Activated CD4-positive, alpha-beta memory T cell treated with anti-CD3 and anti-CD28 coated beads, Interleukin-2, amount 10 ng/mL, durations not matched to agents 7 days and 5 days (primary cell): ENCODE measurements at regions not wholly inside any gene's neighbourhood (a gene's known extent, or its start where the extent isn't known, plus 50 kb on each side); places are given as distances from the start of the nearest gene placed in this dataset.
"Not testable (repeated sequence)": the region's sequence is repeated elsewhere in the genome, so short reads cannot be mapped to it uniquely, and the experiment has no call there.

Source experiments
- CTCF ChIA-PET: fragments of 350-600 bp; sonication (Branson Sonifier 250); formaldehyde crosslinking; loops from one replicate; lab custom pipeline; 2021; ENCODE audit warnings: antibody characterized with exemption, inconsistent platforms; lab: Charles Lee
- POLR2A ChIA-PET: fragments of 350-600 bp; sonication (Branson Sonifier 250); formaldehyde crosslinking; loops from one replicate; lab custom pipeline; 2021; ENCODE audit warnings: antibody characterized with exemption; lab: Charles Lee
- DNase-seq: peaks from one replicate; pipeline ENCODE4 v3.0.0-alpha.2; 2020
- H3K27ac Mint-ChIP-seq: one replicate; pipeline ENCODE4 v1.8.0; 2021; ENCODE audit warnings: mild to moderate bottlenecking, mixed read lengths
- H3K27me3 Mint-ChIP-seq: one replicate; pipeline ENCODE4 v1.8.0; 2021; ENCODE audit warnings: mixed read lengths
- H3K36me3 Mint-ChIP-seq: one replicate; pipeline ENCODE4 v1.8.0; 2021; ENCODE audit warnings: low read depth, mixed read lengths
- H3K4me1 Mint-ChIP-seq: one replicate; pipeline ENCODE4 v1.8.0; 2021; ENCODE audit warnings: mixed read lengths
- H3K4me3 Mint-ChIP-seq: one replicate; pipeline ENCODE4 v1.8.0; 2021; ENCODE audit warnings: mild to moderate bottlenecking, mixed read lengths
- H3K9me3 Mint-ChIP-seq: one replicate; pipeline ENCODE4 v1.8.0; 2021; ENCODE audit warnings: mixed read lengths

DNA sequence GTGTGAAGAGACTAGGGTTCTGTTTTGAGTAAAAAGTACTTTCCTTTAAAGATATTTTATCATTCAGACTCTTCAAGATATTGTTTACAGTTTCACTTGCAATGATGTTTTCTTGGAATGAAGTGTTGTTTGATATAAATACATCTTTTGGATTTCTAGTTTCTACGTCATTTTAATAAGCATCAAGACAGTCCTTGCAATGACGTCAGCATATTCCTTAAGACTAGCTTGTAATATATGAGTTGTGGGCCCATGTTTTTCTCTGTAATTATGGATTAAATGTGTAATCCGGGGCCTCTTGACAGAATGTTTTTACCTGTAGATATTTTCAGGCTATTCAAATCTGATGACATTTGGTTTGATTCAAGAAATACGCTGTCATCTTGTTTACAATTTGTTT is 66.1 kb downstream of the RBMX2 start:
- Mint-ChIP-seq H3K4me3 (no peak overlapping the region), H3K27ac (no peak overlapping the region), H3K9me3 (no peaks in the 10 kb centered on the region), H3K36me3 (no peaks in the 10 kb centered on the region), H3K27me3 (peaks cover 4% of the 10 kb centered on the region), H3K4me1 (no peaks in the 10 kb centered on the region)
- CTCF ChIA-PET: no interaction called here
- POLR2A ChIA-PET: no interaction called here
- no peak for DNase-seq

DNA sequence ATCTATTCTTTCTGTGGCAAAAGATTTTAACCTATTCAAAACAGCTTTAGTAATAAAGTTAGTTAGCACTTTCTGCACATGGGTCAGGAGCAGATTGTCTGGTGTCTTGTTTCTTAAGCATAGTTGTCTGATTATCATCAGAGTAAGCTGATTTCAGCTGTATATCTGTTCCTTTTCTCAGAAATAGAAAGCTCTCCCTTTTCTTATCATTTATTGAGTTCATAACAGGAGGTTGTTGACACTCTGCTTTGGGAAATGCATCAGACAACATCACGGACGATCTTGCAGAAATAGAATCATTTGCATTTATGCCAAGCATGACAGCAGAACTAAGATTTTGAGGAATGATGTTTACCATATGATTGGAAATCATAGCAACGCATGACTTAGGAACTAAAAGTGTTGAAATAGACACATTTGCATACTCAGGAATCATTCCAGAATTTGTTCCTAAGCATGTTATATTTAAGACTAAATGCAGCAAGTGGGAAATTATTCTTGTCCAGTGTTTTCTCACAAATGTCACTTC is 66.7 kb downstream of the RBMX2 start:
- Mint-ChIP-seq H3K4me1 (no peaks in the 10 kb centered on the region), H3K27ac (no peak overlapping the region), H3K27me3 (peaks cover 4% of the 10 kb centered on the region), H3K36me3 (no peaks in the 10 kb centered on the region), H3K4me3 (no peak overlapping the region), H3K9me3 (no peaks in the 10 kb centered on the region)
- POLR2A ChIA-PET: no interaction called here
- CTCF ChIA-PET: no interaction called here
- no peak for DNase-seq

DNA sequence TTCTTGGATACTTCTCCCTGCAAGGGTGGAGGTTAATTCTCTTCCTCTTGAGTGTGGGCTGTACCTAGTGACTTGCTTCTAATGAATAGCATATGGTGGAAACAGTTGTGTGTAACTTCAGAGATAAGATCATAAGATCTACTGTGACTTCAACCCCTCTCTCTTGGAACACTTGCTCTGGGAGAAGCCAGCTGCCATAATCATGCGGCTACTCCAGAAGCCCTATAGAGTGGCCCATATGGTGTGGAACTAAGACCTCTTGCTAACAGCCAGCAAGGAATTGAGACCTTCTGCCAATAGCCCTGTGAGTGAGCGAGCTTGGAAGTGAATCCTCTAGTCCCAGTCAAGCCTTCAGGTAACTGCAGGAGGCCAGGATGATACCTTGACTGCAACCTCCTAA is 81.1 kb downstream of the RBMX2 start:
- Mint-ChIP-seq H3K27me3 (peaks cover 2% of the 10 kb centered on the region), H3K36me3 (no peaks in the 10 kb centered on the region), H3K27ac (no peak overlapping the region), H3K4me1 (no peaks in the 10 kb centered on the region), H3K4me3 (no peak overlapping the region), H3K9me3 (no peaks in the 10 kb centered on the region)
- no peak for DNase-seq
- ChIA-PET CTCF (no interaction called here), POLR2A (no interaction called here)

DNA sequence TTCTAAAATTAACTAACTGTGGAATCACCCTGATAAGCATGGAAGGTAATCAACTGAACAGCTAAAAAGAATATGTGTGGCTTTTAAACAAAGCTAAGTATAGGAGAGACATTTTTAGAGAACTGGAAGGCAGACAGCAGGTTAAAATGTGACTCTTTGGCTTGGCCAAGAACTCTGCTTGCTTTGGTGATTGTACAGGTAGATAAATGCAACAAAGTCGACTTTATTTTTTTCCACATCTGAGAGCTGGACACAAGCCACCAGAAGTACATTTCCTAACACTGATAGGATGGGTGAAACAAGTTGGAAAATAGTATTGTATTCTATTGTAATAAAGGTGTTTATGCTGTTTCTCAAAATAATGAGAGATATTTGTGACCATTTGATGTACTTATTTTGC is 84.1 kb downstream of the RBMX2 start:
- H3K4me3 Mint-ChIP-seq: no peak overlapping the region

DNA sequence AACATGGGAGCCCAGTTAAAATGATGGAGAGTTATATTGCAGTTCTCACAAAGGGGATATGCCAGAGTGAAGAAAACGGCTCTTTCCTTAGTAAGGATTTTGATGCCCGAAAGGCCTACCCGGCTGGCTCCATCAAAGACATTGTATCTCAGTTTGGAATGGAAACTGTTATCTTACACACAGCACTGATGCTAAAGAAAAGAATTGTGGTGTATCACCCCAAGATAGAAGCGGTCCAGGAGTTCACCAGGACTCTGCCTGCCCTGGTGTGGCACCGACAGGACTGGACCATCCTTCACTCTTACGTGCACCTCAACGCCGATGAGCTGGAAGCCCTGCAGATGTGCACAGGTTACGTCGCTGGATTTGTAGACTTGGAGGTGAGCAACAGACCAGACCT is 93.7 kb downstream of the RBMX2 start:
- H3K9me3 Mint-ChIP-seq, H3K4me1 Mint-ChIP-seq, H3K36me3 Mint-ChIP-seq, DNase-seq, H3K4me3 Mint-ChIP-seq, POLR2A ChIA-PET, CTCF ChIA-PET, H3K27me3 Mint-ChIP-seq, H3K27ac Mint-ChIP-seq: not testable (repeated sequence)

More for the DNA sequence above, 84.1 kb downstream of the RBMX2 start:
- ChIA-PET CTCF (no interaction called here), POLR2A (no interaction called here)
- no peak for DNase-seq
- no peaks in the 10 kb centered on the region for H3K36me3 Mint-ChIP-seq
- H3K27me3 Mint-ChIP-seq: peaks cover 2% of the 10 kb centered on the region
- no peaks in the 10 kb centered on the region for H3K9me3 Mint-ChIP-seq
- H3K27ac Mint-ChIP-seq: no peak overlapping the region
- no peaks in the 10 kb centered on the region for H3K4me1 Mint-ChIP-seq

DNA sequence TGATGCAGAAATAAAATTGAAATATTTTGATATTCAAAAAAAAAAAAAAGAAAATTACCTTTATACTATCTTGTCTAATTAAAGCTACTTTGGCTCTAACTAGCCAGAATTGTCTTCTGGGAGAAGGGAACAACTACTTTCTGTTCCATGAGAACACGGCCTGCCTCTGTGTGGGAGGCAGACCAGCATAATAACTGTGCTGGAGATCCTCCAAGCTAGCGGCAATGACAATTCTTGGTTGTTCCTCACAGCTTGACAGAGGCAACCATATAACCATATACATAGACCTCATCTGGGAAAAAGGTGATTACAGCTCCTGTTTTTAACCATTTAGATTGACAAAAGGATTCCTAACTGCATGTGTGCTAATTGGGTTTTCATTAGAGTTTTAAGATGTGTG is 95.7 kb downstream of the RBMX2 start:
- no peak for DNase-seq
- no peak overlapping the region for H3K27ac Mint-ChIP-seq
- no peaks in the 10 kb centered on the region for H3K9me3 Mint-ChIP-seq
- ChIA-PET CTCF (no interaction called here), POLR2A (no interaction called here)
- no peaks in the 10 kb centered on the region for H3K4me1 Mint-ChIP-seq
- no peak overlapping the region for H3K4me3 Mint-ChIP-seq
- H3K27me3 Mint-ChIP-seq: no peaks in the 10 kb centered on the region
- H3K36me3 Mint-ChIP-seq: no peaks in the 10 kb centered on the region

DNA sequence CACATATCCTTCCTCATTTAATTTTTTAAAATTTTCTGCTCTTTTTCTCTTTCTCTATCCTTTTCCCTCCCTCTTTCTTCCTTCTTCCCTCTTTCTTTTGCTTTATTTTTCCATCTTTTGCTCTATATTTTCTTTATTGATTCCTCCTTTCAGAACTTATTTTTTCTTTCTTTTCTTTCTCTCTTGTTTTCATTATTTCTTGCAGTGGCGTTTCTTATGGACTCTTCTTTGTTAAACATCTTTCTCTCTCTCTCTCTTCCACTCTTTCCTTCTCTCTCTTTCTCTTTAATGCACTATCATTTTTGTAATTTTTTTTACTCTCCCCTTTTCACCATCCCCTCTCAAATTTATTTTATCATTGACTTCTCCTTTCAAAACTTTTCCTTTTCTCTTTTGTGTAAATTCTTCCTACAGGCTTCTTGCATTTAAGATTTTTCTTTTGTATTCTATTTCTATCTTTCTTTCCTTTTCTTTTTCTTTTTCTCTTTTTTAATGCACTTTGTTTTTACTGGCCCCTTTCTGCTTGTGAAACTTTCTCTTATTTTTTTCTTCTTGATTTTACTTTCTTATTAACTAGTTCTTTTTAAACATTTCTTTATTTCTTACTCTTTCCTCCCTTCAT is 97.0 kb downstream of the RBMX2 start:
- no peaks in the 10 kb centered on the region for H3K36me3 Mint-ChIP-seq
- POLR2A ChIA-PET: no interaction called here
- no peak for DNase-seq
- CTCF ChIA-PET: no interaction called here
- no peaks in the 10 kb centered on the region for H3K4me1 Mint-ChIP-seq
- no peak overlapping the region for H3K4me3 Mint-ChIP-seq
- H3K27ac Mint-ChIP-seq: no peak overlapping the region
- no peaks in the 10 kb centered on the region for H3K9me3 Mint-ChIP-seq
- H3K27me3 Mint-ChIP-seq: no peaks in the 10 kb centered on the region

DNA sequence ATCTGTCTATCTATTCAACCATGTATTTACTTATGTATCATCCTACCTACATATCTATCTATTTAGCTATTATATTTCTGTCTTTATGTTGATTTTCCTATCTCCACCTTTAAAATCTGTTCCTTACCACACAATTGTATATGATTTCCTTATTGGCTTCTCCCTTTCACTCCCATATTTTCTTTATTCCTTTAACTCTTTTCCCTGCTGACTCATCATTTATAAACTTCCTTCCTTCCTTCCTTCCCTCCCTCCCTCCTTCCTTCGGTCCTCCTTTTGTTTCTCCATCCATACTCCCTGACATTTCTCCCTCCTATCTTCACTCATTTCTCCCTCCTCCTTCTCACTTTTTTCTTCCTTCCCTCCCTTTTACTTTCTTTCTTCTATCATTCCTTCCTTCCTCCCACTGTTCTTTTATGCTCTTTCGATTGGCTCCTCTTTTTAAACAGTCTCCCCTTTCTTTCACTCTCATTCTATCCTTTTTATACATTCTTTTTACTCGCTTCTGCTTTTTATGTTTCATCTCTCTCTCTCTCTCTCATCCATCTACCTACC is 100.3 kb downstream of the RBMX2 start:
- POLR2A ChIA-PET: no interaction called here
- CTCF ChIA-PET: no interaction called here
- Mint-ChIP-seq H3K4me3 (no peak overlapping the region), H3K4me1 (no peaks in the 10 kb centered on the region), H3K9me3 (no peaks in the 10 kb centered on the region), H3K36me3 (no peaks in the 10 kb centered on the region), H3K27me3 (no peaks in the 10 kb centered on the region), H3K27ac (no peak overlapping the region)
- no peak for DNase-seq

DNA sequence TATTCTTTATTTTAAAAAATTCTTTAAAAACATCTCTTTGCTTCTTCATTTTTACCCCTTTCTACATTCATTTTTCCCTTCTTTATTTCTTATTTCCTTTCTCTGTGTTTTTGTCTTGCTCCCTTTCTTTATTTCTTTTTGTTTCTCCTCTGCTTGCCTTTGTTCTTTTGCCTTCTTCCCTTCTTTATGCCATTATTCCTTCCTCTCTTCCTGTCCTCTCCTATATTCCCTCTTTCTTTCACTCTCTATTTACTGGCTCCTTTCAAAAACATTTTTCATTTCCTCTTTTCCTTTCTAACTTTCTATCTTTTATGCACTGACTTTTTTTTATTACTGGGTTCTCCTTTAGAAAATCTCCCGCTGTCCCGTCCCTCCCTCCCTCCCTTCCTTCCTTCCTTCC is 102.2 kb downstream of the RBMX2 start:
- Mint-ChIP-seq H3K36me3 (no peaks in the 10 kb centered on the region), H3K4me1 (no peaks in the 10 kb centered on the region), H3K27ac (no peak overlapping the region), H3K9me3 (no peaks in the 10 kb centered on the region), H3K4me3 (no peak overlapping the region), H3K27me3 (no peaks in the 10 kb centered on the region)
- ChIA-PET POLR2A (no interaction called here), CTCF (no interaction called here)
- no peak for DNase-seq

DNA sequence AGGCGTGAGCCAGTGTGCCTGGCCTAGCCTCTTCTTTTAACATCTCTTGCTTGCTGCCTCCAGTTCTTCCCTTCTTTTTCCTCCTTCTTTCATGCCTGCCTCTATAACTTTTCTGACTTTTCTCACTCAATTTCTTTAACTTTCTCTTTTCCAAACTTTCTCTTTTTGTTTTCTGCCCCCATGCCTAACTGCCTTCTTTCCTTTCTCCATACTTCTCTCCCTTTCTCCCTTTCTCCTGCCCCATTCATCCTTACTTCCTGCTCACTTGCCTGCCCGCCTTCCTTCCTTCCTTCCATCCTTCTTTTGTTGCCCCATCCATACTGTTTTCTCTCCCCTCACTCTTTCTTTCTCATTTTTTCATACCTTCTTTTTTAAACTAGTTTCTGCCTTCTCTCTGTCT is 105.2 kb downstream of the RBMX2 start:
- Mint-ChIP-seq H3K4me3 (no peak overlapping the region), H3K36me3 (no peaks in the 10 kb centered on the region), H3K27ac (no peak overlapping the region), H3K4me1 (no peaks in the 10 kb centered on the region), H3K9me3 (no peaks in the 10 kb centered on the region), H3K27me3 (no peaks in the 10 kb centered on the region)
- ChIA-PET POLR2A (no interaction called here), CTCF (no interaction called here)
- DNase-seq: no peak

DNA sequence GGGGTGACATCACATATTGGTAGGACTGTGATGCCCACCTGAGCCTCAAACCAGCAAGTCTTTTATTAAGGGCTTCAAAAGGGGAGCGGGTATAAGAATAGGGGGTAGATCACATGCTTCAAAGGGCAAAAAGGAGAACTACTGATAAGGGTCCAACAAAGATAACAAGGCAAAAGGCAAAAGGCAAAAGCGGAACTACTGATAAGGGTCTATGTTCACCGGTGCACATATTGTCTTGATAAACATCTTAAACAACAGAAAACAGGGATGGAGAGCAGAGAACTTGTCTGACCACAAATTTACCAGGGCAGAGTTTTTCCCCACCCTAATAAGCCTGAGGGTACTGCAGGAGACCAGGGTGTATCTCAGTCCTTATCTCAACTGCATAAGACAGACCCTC is 110.7 kb downstream of the RBMX2 start:
- H3K4me3 Mint-ChIP-seq, H3K27ac Mint-ChIP-seq, POLR2A ChIA-PET, H3K9me3 Mint-ChIP-seq, H3K36me3 Mint-ChIP-seq, H3K27me3 Mint-ChIP-seq, CTCF ChIA-PET, DNase-seq, H3K4me1 Mint-ChIP-seq: not testable (repeated sequence)

DNA sequence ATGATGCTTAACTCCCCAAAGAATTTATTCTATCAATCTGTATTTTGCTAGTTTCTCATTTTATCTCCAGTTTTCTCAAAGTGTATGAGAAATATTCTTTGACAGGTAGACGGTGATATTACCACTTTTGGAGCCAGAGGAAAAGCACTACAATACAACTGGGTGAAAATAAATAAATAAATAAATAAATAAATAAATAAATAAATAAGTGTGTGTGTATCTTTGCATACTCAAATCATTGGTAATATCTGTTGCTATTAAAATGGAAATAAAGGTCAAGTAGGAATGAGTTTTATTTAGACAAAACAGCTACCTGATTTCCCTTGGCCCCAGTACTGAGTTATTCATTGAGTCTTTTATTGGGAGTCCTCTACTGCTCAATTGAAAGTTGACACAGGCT is 114.3 kb downstream of the RBMX2 start:
- Mint-ChIP-seq H3K9me3 (no peaks in the 10 kb centered on the region), H3K27me3 (no peaks in the 10 kb centered on the region), H3K4me3 (no peak overlapping the region), H3K27ac (no peak overlapping the region), H3K4me1 (no peaks in the 10 kb centered on the region), H3K36me3 (no peaks in the 10 kb centered on the region)
- ChIA-PET POLR2A (no interaction called here), CTCF (no interaction called here)
- no peak for DNase-seq

DNA sequence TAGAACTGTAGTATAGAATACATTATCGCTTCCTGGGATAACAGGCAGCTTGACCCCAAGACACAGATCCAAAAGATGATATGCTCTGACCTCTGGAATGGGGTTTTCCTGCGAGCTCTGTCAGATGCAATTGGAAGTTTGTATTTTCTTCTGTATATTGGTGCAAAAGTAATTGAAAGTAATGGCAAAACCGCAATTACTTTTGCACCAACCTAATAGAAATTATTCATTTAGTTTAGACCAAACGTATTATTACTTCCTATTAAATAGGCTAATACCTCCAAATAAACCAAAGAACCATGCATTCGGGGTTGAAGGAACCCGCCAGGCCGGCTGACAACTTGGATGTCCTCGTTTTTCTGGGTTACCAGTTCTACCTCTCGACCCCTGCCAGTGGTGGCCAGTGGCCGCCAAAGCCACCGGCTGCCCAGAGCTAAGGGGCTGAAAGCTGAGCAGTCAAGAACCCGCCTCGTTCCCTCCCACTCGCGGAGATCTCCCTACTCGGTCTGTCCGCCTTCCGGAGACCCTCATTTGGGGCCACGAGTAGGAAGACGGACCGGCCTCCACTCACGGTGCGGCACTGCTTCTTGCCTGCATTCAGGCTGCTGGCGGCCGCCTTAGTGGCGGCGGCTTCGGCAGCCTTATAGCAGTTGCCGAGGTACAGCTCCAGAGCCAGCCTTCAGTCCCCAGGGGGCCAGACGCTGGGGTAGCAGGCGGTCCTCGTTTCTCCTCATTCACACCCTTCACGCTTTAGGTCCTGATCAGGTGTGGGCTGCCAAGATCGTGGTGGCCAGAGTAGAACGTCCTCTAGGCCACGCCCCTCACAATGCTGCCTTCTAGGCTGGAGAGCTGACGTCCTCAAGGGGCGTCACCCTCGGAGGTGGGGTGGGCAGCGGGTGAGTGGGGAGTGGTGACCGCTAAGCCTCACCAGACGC is 121.9 kb downstream of the RBMX2 start:
- no peak overlapping the region for H3K4me3 Mint-ChIP-seq
- H3K4me1 Mint-ChIP-seq: no peaks in the 10 kb centered on the region
- H3K27ac Mint-ChIP-seq: no peak overlapping the region
- POLR2A ChIA-PET: no interaction called here
- no peak for DNase-seq
- no peaks in the 10 kb centered on the region for H3K9me3 Mint-ChIP-seq
- peaks cover 8% of the 10 kb centered on the region for H3K27me3 Mint-ChIP-seq
- H3K36me3 Mint-ChIP-seq: no peaks in the 10 kb centered on the region
- CTCF ChIA-PET: no interaction called here
